Neuronal stem cell (in vitro differentiated cells): ENCODE measurements at regions not wholly inside any gene's neighbourhood (a gene's known extent, or its start where the extent isn't known, plus 50 kb on each side); places are given as distances from the start of the nearest gene placed in this dataset.

Experiments used
- DNase-seq: peaks from one replicate; pipeline ENCODE4 v3.0.0-alpha.2; 2013; ENCODE audit warnings: low spot score
- H2AFZ ChIP-seq: one replicate; pipeline ENCODE4 v1.6.1; 2013; ENCODE audit warnings: mild to moderate bottlenecking, low read length, inconsistent platforms
- H2AK5ac ChIP-seq: 2 replicates; pipeline ENCODE4 v1.6.1; 2013; ENCODE audit warnings: low read depth, mild to moderate bottlenecking, inconsistent platforms, low read length, moderate library complexity, mixed read lengths
- H2BK120ac ChIP-seq: 2 replicates; pipeline ENCODE4 v1.6.1; 2013; ENCODE audit warnings: low read depth, mild to moderate bottlenecking, inconsistent platforms, low read length, moderate library complexity, mixed read lengths
- H2BK12ac ChIP-seq: one replicate; pipeline ENCODE4 v1.6.1; 2013; ENCODE audit warnings: low read length, inconsistent platforms
- H2BK15ac ChIP-seq: 2 replicates; pipeline ENCODE4 v1.6.1; 2013; ENCODE audit warnings: mild to moderate bottlenecking, low read length, inconsistent platforms, mixed read lengths
- H2BK5ac ChIP-seq: one replicate; pipeline ENCODE4 v1.6.1; 2013; ENCODE audit warnings: inconsistent platforms, mild to moderate bottlenecking, low read length, moderate library complexity
- H3K14ac ChIP-seq: one replicate; pipeline ENCODE4 v1.6.1; 2013; ENCODE audit warnings: low read length, inconsistent platforms
- H3K18ac ChIP-seq: 2 replicates; pipeline ENCODE4 v1.6.1; 2013; ENCODE audit warnings: low read length, inconsistent platforms
- H3K23ac ChIP-seq: 2 replicates; pipeline ENCODE4 v1.6.1; 2013; ENCODE audit warnings: low read depth, mild to moderate bottlenecking, mixed read lengths, low read length, inconsistent platforms; ENCODE audit not compliant: poor library complexity
- H3K27ac ChIP-seq: replicated peaks from 3 replicates; pipeline ENCODE4 v1.5.1; 2013; ENCODE audit warnings: low read length, inconsistent platforms
- H3K27me3 ChIP-seq, 3 experiments: 2 replicates each; pipeline ENCODE4 v1.6.1; 2013; ENCODE audit warnings: low read length in 3 of 3, mild to moderate bottlenecking in 2 of 3, inconsistent platforms in 1 of 3, low read depth in 1 of 3, mixed read lengths in 1 of 3, moderate library complexity in 1 of 3; ENCODE audit not compliant: control insufficient read depth in 3 of 3, insufficient read depth in 3 of 3
- H3K36me3 ChIP-seq, 2 donors: replicated peaks in 1 of 2; 2 replicates each; pipeline ENCODE4 v1.6.1; 2013; ENCODE audit warnings: low read length in 2 of 2; ENCODE audit not compliant: control insufficient read depth in 2 of 2, insufficient read depth in 2 of 2
- H3K4ac ChIP-seq: 2 replicates; pipeline ENCODE4 v1.6.1; 2013; ENCODE audit warnings: inconsistent platforms, mild to moderate bottlenecking, low read length, moderate library complexity
- H3K4me1 ChIP-seq, 2 donors: 1 replicate in 1 of 2; 2 replicates in 1 of 2; pipeline ENCODE4 v1.6.1; 2013; ENCODE audit warnings: low read length in 2 of 2, low read depth in 1 of 2; ENCODE audit not compliant: control insufficient read depth in 2 of 2, insufficient read depth in 1 of 2
- H3K4me2 ChIP-seq: one replicate; pipeline ENCODE4 v1.6.1; 2013; ENCODE audit warnings: mild to moderate bottlenecking, low read length, inconsistent platforms; ENCODE audit not compliant: insufficient read depth, poor library complexity, severe bottlenecking
- H3K4me3 ChIP-seq, 2 donors: 2 replicates each; pipeline ENCODE4 v1.5.1; 2013; ENCODE audit warnings: low read length in 2 of 2, mild to moderate bottlenecking in 2 of 2, inconsistent platforms in 1 of 2, moderate library complexity in 1 of 2
- H3K79me1 ChIP-seq: one replicate; pipeline ENCODE4 v1.6.1; 2013; ENCODE audit warnings: low read depth, mild to moderate bottlenecking, inconsistent platforms, low read length, moderate library complexity
- H3K9ac ChIP-seq: one replicate; pipeline ENCODE4 v1.6.1; 2013; ENCODE audit warnings: mild to moderate bottlenecking, low read depth, low read length, inconsistent platforms; ENCODE audit not compliant: poor library complexity
- H3K9me3 ChIP-seq, 2 donors: replicated peaks in 1 of 2; 2 replicates each; pipeline versions ENCODE3 to v1.6.1; 2013; ENCODE audit warnings: low read length in 2 of 2, mild to moderate bottlenecking in 2 of 2, inconsistent platforms in 1 of 2, low read depth in 1 of 2, mixed read lengths in 1 of 2, moderate library complexity in 1 of 2; ENCODE audit not compliant: control insufficient read depth in 2 of 2, insufficient read depth in 1 of 2
- H4K8ac ChIP-seq: one replicate; pipeline ENCODE4 v1.6.1; 2013; ENCODE audit warnings: low read depth, mild to moderate bottlenecking, inconsistent platforms, low read length, moderate library complexity
- H4K91ac ChIP-seq: one replicate; pipeline ENCODE4 v1.6.1; 2013; ENCODE audit warnings: low read length, low read depth, mild to moderate bottlenecking, inconsistent platforms; ENCODE audit not compliant: poor library complexity
- WGBS, 2 donors: extraction: QIAGEN DNeasy Blood & Tissue Kit; methylation state at CpG; one replicate each; pipeline ENCODE4 v1.1.7; 2013; ENCODE audit warnings: missing lambda C conversion rate in 2 of 2, mixed read lengths in 1 of 2; ENCODE audit not compliant: insufficient read length in 2 of 2, insufficient replicate concordance in 1 of 2; ENCODE audit errors: extremely low coverage in 2 of 2; 5-methylcytosine and 5-hydroxymethylcytosine counted together

GRCh38 chr4:170229006-170229405, 139.2 kb upstream of the AADAT start:
- Histone ChIP-seq H3K79me1 (no peaks in the 10 kb centered on the region), H3K4me3 (no peak overlapping the region), H2AK5ac (no peak overlapping the region), H3K4me1 (peaks cover 0 to 2% of the 10 kb centered on the region in 2 donors), H3K27me3 (no peaks in the 10 kb centered on the region), H2BK5ac (no peak overlapping the region), H2BK120ac (no peak overlapping the region), H3K14ac (no peak overlapping the region), H4K8ac (no peak overlapping the region), H2BK15ac (no peak overlapping the region), H2BK12ac (no peak overlapping the region), H3K4me2 (no peak overlapping the region), H3K27ac (no peak overlapping the region), H3K18ac (no peak overlapping the region), H2AFZ (no peak overlapping the region), H3K23ac (no peak overlapping the region), H3K9ac (no peak overlapping the region), H4K91ac (no peak overlapping the region), H3K4ac (no peak overlapping the region), H3K9me3 (no peaks in the 10 kb centered on the region), H3K36me3 (no peaks in the 10 kb centered on the region)
- DNase-seq = no peak
- no CpG with 5 or more reads among the region's 1 CpG for WGBS, 2 donors

- no peak overlapping the region for H3K23ac ChIP-seq
- no peak for DNase-seq
- H3K9ac ChIP-seq = no peak overlapping the region
- no peak overlapping the region for H2BK15ac ChIP-seq
- no peaks in the 10 kb centered on the region for H3K27me3 ChIP-seq
- WGBS, 2 donors = no CpG with 5 or more reads among the region's 2 CpGs
- no peak overlapping the region for H3K4me2 ChIP-seq
- H2BK120ac ChIP-seq = no peak overlapping the region
- H3K27ac ChIP-seq = no peak overlapping the region
- no peaks in the 10 kb centered on the region for H3K9me3 ChIP-seq
- H3K36me3 ChIP-seq = no peaks in the 10 kb centered on the region
- no peak overlapping the region for H2AFZ ChIP-seq
- H3K79me1 ChIP-seq = no peaks in the 10 kb centered on the region
- no peak overlapping the region for H3K14ac ChIP-seq
- H3K4ac ChIP-seq = no peak overlapping the region
- no peak overlapping the region for H2AK5ac ChIP-seq
- no peak overlapping the region for H3K18ac ChIP-seq
- peaks cover 0 to 2% of the 10 kb centered on the region in 2 donors for H3K4me1 ChIP-seq
- H4K8ac ChIP-seq = no peak overlapping the region
- H4K91ac ChIP-seq = no peak overlapping the region
- H3K4me3 ChIP-seq = no peak overlapping the region
- no peak overlapping the region for H2BK5ac ChIP-seq
- H2BK12ac ChIP-seq = no peak overlapping the region
Measured at GRCh38 chr4:170227928-170228327, 138.2 kb upstream of the AADAT start.

- no peak overlapping the region for H3K4ac ChIP-seq
- no peak overlapping the region for H3K4me3 ChIP-seq
- no peak overlapping the region for H2AK5ac ChIP-seq
- no peak overlapping the region for H3K27ac ChIP-seq
- no peak overlapping the region for H2BK5ac ChIP-seq
- H3K4me1 ChIP-seq = peaks cover 0 to 2% of the 10 kb centered on the region in 2 donors
- no peak overlapping the region for H4K8ac ChIP-seq
- no peak overlapping the region for H2BK12ac ChIP-seq
- H2BK120ac ChIP-seq = no peak overlapping the region
- no CpG with 5 or more reads among the region's 2 CpGs for WGBS, 2 donors
- no peaks in the 10 kb centered on the region for H3K9me3 ChIP-seq
- no peak for DNase-seq
- H2AFZ ChIP-seq = no peak overlapping the region
- no peaks in the 10 kb centered on the region for H3K27me3 ChIP-seq
- no peak overlapping the region for H3K18ac ChIP-seq
- no peak overlapping the region for H2BK15ac ChIP-seq
- no peak overlapping the region for H4K91ac ChIP-seq
- H3K14ac ChIP-seq = no peak overlapping the region
- no peak overlapping the region for H3K23ac ChIP-seq
- H3K9ac ChIP-seq = no peak overlapping the region
- H3K4me2 ChIP-seq = no peak overlapping the region
- no peaks in the 10 kb centered on the region for H3K79me1 ChIP-seq
- H3K36me3 ChIP-seq = no peaks in the 10 kb centered on the region
Measured at GRCh38 chr4:170226288-170226687, 136.5 kb upstream of the AADAT start.

- no CpG with 5 or more reads among the region's 1 CpG for WGBS, 2 donors
Measured at GRCh38 chr4:170214731-170215130, 125.0 kb upstream of the AADAT start.

More at GRCh38 chr4:170214731-170215130, 125.0 kb upstream of the AADAT start:
- no peak overlapping the region for H2BK120ac ChIP-seq
- H3K9ac ChIP-seq = no peak overlapping the region
- H2BK15ac ChIP-seq = no peak overlapping the region
- H3K23ac ChIP-seq = no peak overlapping the region
- no peak overlapping the region for H2AK5ac ChIP-seq
- H2BK5ac ChIP-seq = no peak overlapping the region
- no peak overlapping the region for H4K8ac ChIP-seq
- H2AFZ ChIP-seq = no peak overlapping the region
- no peak overlapping the region for H3K27ac ChIP-seq
- no peaks in the 10 kb centered on the region for H3K79me1 ChIP-seq
- H3K9me3 ChIP-seq = no peaks in the 10 kb centered on the region
- no peaks in the 10 kb centered on the region for H3K4me1 ChIP-seq
- no peaks in the 10 kb centered on the region for H3K36me3 ChIP-seq
- no peak overlapping the region for H3K14ac ChIP-seq
- H2BK12ac ChIP-seq = no peak overlapping the region
- no peak overlapping the region for H3K18ac ChIP-seq
- no peak overlapping the region for H3K4me3 ChIP-seq
- no peak overlapping the region for H4K91ac ChIP-seq
- H3K27me3 ChIP-seq = no peaks in the 10 kb centered on the region
- H3K4me2 ChIP-seq = no peak overlapping the region
- H3K4ac ChIP-seq = no peak overlapping the region
- DNase-seq = no peak
